CD4-positive, alpha-beta T cell treated with Interferon alpha-2 for 1 hour (primary cell): ENCODE measurements at regions not wholly inside any gene's neighbourhood (a gene's known extent, or its start where the extent isn't known, plus 50 kb on each side); places are given as distances from the start of the nearest gene placed in this dataset.

ENCODE experiments used
- DNase-seq, 2 donors: peaks; one replicate each; pipeline ENCODE4 v3.0.0-alpha.2; 2020 to 2022

DNA sequence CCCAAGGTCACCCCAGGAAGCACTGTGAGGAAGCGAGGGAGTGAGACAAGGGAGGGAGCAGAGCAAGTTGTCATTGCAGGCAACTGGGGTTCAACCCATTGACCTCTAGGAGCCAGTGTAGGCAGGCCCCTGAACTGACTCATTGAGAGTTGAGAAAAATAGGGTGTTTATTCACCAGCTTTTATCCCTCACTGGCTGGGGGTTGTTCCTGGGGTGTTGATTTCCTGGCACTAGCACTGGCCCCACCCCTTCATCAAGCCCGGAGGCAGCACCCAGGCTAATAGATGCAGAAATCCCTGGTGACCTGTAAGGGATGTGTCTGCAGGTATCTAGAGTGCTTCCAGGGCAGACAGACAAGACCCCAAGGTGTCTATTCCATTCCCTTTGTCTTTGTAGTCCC is 183.9 kb downstream of the ARRDC4 start:
- DNase-seq, result no peak

- no peak for DNase-seq
Observed at GRCh38 chr15:98146031-98146820, 185.7 kb downstream of the ARRDC4 start.

- no peak for DNase-seq
Observed at GRCh38 chr15:98147415-98147814, 186.9 kb downstream of the ARRDC4 start.

- no peak for DNase-seq
Observed at GRCh38 chr15:98150084-98150483, 189.6 kb downstream of the ARRDC4 start.

- no peak for DNase-seq
Observed at GRCh38 chr15:98150536-98150935, 190.0 kb downstream of the ARRDC4 start.

DNA sequence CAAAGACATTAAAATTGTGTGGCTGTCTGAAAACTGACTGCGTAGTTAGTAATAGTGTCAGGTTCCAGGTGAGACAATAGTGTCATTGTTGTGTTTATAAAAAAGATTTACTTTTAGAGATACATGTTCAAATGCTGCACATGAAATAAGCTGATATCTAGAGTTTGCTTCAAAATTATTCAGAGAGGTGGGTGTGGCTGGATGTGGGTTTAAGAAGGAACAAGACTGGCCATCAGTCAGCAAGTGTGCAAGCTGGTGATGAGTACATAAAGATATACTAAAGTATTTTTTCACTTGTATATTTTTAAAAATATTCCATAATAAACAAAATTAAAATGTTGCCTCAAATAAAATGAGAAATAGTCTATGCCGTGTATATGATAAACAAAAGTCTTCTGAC is 190.6 kb downstream of the ARRDC4 start:
- no peak for DNase-seq

GRCh38 chr15:98152156-98152555 is 191.7 kb downstream of the ARRDC4 start:
- DNase-seq, result no peak

GRCh38 chr15:98154863-98155262 is 194.4 kb downstream of the ARRDC4 start:
- DNase-seq, result no peak

GRCh38 chr15:98155356-98155755 is 194.9 kb downstream of the ARRDC4 start:
- no peak for DNase-seq

- peak; percentile 44 to 46 for DNase-seq
Observed at GRCh38 chr15:98160236-98160635, 199.7 kb downstream of the ARRDC4 start.

- no peak for DNase-seq
Observed at GRCh38 chr15:98163319-98164045, 203.0 kb downstream of the ARRDC4 start.

DNA sequence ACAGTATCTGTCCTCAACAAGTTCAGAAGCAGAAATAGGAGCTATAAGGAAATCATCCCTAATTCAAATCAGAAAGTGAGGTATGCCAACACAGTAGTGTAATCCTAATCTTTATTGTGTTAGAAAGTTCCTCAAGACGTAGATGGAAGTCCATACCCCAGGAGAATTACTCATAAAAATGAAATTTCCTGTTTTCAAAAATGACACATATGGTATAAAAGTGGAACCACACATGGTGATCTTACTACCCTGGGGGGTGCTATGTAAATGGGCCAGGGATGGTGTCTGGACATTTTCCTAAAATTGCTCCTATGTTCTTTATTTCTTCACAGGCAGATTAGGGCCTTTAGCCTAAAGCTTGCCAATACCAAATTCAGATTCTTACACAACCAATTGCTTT is 204.1 kb downstream of the ARRDC4 start:
- DNase-seq, result no peak

DNA sequence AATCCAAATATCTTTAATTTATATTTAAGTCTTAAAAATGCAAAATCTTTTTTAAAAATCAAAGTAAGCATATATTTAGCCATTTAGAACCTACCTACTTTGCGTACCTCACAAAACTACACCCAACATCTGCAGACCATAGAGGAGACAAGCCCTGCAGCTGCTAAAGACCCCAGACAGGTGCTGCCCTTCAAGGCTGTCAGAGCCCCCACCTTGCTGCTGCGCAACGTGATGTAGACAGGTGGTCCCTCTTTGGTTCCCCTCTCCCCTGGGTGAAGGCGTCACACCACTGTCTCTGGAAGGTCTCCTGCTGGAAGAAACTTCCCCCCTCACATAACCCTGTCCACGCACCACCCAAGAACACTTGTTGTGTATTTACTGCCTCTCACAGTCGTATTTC is 204.5 kb downstream of the ARRDC4 start:
- no peak for DNase-seq

DNA sequence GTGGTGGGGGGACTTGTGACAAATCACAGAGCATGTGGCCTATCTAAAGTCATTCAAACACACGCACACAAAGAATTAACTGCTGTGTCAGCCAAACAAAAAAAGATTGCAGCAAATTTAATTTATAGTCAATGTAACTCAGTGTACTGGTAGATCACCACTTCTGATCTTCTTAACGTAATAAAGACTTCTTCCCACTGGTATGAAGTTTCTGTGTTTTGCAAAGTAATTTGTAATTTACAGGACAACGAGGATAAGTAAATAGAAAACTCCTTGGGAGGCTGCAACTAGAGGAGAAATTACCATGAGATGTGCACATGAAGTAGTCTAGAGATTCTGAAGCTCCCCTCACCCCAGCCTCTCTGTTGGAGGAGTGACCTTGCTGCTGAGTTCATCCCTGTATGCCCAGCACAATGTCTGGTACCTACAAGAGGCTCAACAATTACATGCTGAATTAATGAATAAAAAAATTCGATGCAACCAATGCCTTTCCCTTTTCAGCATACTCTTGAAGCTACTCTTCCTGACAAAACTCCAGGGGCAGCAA is 207.3 kb downstream of the ARRDC4 start:
- no peak for DNase-seq

DNA sequence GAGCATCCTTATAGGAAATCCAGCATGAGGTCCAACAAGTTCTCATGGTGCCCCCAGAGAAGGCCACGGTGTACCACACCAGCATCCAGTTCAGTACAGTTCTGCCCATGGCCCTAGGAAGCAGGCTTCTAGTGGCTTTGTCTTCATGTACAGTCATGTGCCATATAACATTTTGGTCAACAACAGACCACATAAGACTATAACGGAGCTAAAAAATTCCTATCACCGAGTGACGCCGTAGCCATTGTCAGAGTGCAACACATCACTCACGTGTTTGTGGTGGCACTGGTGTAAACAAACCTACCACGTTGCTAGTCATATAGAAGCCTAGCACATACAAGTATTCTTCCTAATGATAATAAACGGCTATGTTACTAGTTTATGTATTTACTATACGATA is 209.0 kb downstream of the ARRDC4 start:
- DNase-seq, result peak in 1 of 2 donors; percentile 6

GRCh38 chr15:98174286-98174685 is 213.8 kb downstream of the ARRDC4 start:
- DNase-seq, result no peak

DNA sequence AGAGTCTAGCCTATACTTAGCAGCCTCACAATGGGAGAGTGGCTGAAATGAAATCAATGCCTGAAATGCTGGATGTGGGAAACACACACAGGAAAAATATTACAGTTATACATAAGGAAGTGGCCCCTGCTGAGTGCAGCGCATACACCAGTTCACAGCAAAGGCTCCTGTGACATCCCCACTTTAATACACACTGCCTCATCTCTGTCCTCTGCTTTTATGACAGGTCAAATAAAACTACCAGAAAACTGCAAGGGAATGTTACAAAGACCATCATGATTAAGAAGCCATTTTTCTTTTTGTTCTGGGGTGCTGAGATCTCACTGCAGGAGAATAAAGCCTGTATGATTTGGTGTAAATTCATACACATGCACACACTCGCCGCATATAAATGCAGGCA is 214.3 kb downstream of the ARRDC4 start:
- DNase-seq, result no peak

DNA sequence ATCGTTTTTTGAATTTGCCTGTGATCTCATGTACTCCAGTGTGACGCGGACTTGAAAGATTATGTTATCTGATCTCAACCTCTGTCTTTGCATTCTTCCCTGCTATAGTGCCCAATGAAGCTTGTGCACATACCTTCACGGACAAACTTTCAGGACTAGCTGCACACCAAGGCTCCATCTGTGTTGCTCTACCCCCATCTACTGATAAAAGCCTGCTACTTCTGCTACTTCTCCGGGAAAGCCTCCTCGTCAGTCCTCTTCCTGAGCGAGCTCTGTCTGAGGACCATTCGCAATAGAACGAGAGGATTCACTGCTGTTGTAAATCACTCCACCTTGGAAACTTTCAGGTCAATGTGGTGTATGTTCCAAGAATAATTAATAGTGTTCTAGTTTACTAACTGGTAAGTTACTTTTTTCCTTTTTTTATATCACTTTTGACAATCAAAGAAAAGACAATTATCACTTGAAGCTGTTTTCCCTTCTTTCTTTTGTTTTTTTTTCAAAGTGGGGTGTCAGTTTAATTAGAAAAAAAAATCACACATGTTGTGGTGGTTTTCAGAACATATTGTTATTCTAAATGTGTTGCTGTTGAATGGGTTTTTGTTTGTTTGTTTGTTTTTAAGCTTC is 217.6 kb downstream of the ARRDC4 start:
- DNase-seq, result peak; percentile 31 to 46

- DNase-seq, result no peak
Observed at GRCh38 chr15:98178861-98179260, 218.4 kb downstream of the ARRDC4 start.

GRCh38 chr15:98187549-98187948 is 227.0 kb downstream of the ARRDC4 start:
- no peak for DNase-seq

DNA sequence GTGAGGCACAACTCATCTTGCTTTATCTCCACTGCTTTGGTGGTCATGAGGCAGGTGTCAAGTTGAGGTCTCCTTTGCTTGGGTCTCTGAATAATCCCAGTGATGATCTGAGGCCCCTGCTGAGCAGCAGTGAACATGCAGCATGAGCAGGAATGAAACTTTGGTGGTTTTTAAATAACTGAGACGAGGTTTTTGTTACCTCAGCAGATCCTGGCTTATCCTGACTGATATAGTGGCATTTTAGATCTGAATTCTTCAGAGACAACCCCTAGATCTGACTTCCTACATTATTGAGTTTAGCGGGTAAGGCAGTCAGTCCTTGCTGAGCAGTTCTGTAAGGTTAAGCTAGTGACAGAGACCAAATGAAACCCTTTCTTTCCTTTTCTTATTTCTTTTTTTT is 230.4 kb downstream of the ARRDC4 start:
- DNase-seq, result no peak

DNA sequence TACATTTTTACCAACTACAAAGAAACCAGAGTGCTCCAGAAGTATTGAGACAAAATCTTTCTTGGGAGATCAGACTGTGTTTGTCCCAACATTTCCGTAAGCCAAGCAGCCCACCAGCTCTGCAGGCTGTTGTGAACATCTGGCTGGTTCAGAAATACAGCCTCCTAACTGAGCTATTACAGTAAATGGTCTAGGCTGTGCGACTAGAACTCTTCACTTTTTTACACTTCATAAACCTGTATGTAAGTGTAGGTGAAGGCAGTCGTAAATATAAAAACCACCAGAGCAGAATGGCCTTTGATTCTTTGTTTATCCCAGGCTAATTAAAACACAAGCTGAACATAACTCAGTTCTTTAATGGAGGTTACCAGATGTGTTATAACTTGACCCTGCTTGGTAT is 235.3 kb downstream of the ARRDC4 start:
- no peak for DNase-seq

- no peak for DNase-seq
Observed at GRCh38 chr15:98196371-98196770, 235.9 kb downstream of the ARRDC4 start.

DNA sequence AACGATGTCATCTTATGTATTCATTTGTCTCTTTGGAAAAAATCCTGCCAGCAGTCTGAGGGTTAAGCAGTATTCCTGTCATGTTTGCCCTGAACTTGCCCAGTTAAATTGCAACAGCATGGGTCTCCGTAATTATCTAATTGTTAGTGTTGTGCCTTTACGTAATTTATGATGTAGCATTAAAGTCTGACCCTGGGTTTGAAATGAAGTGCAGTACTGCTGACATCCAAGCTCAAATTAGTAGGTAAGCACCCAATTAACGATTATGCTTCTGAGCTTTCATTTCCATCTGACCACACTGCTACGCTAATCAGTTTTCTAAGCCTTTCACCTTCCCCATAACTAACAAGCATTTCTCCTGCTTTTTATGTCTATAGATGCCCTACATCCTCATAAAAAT is 241.8 kb downstream of the ARRDC4 start:
- no peak for DNase-seq
